Natural killer cell treated with Interleukin-12 subunit alpha and Interleukin-12 subunit beta and Interleukin-15 and Interleukin-18, amount 100 ng/mL, for 72 hours (primary cell): ENCODE measurements at regions not wholly inside any gene's neighbourhood (a gene's known extent, or its start where the extent isn't known, plus 50 kb on each side); places are given as distances from the start of the nearest gene placed in this dataset.
A peak's percentile ranks its signal among the peaks of the same experiment; 100 is the strongest.

Experiments used
- ATAC-seq, 2 donors: fragments of 150-1000 bp; cut with Tn5 transposase in 1 of 2; sonication (Bioruptor Pico), chemical (Tn5 transposase) in 1 of 2; 2 replicates each; pipeline ENCODE4 v1.10.0; 2021
- DNase-seq: peaks from one replicate; pipeline ENCODE4 v3.0.0; 2022; ENCODE audit warnings: low spot score
- H3K27ac Mint-ChIP-seq, 2 donors: 1 replicate in 1 of 2; 2 replicates in 1 of 2; pipeline ENCODE4 v1.8.0; 2022; ENCODE audit warnings: mixed read lengths in 2 of 2, mild to moderate bottlenecking in 1 of 2, moderate library complexity in 1 of 2
- H3K27me3 Mint-ChIP-seq, 2 donors: 1 replicate in 1 of 2; 2 replicates in 1 of 2; pipeline ENCODE4 v1.8.0; 2022; ENCODE audit warnings: mixed read lengths in 2 of 2
- H3K36me3 Mint-ChIP-seq: one replicate; pipeline ENCODE4 v1.8.0; 2022; ENCODE audit warnings: mixed read lengths
- H3K4me1 Mint-ChIP-seq, 2 donors: 1 replicate in 1 of 2; 2 replicates in 1 of 2; pipeline ENCODE4 v1.8.0; 2022; ENCODE audit warnings: low read depth in 2 of 2, mixed read lengths in 2 of 2, mild to moderate bottlenecking in 1 of 2
- H3K4me3 Mint-ChIP-seq: one replicate; pipeline ENCODE4 v1.8.0; 2022; ENCODE audit warnings: mixed read lengths
- H3K9me3 Mint-ChIP-seq: 2 replicates; pipeline ENCODE4 v1.8.0; 2022; ENCODE audit warnings: mixed read lengths

DNA sequence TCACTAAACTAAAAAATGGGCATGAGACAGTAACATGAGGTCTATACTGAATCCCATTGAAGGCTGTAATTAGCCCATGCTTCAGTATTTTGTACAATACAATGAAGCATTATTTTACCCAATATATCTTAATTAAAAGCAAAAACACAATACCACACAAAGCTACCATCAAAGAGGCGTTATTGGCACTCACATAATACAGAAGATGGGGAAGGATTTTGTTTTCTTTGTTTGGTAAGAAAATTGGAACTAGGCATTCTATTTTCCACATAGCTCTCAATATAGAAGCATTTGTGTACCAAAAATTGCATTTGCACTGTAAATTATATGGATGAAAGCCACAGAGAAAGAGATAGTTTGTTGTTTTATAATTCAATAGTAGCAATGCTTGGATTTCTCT is 761.0 kb downstream of the EFNA5 start:
- Mint-ChIP-seq H3K27ac (no peak overlapping the region), H3K4me1 (no peaks in the 10 kb centered on the region), H3K27me3 (peaks cover 6 to 26% of the 10 kb centered on the region in 2 donors), H3K36me3 (no peaks in the 10 kb centered on the region), H3K9me3 (no peaks in the 10 kb centered on the region), H3K4me3 (no peak overlapping the region)
- ATAC-seq (no peak), DNase-seq (no peak)

DNA sequence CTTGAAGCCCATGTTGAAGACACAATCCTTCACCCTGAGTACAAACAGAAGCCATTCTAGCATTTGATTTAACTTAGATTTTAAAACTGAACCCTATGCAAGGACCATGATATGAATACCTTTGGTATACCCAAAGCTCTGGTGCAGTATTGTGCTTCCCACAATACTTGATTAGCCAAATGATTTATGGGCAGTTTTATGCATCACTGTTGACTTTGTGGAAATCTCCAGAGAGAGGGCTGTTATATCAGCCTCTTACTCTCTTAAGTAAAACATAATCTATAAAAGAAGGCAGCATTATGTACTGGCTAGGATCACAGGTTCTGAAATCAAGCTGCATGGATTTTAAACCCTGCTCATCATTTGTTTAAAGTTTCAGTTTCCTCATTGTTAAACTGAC is 762.8 kb downstream of the EFNA5 start:
- H3K27me3 Mint-ChIP-seq: peaks cover 8 to 34% of the 10 kb centered on the region in 2 donors
- no peaks in the 10 kb centered on the region for H3K9me3 Mint-ChIP-seq
- ATAC-seq (no peak), DNase-seq (no peak)
- no peaks in the 10 kb centered on the region for H3K36me3 Mint-ChIP-seq
- no peak overlapping the region for H3K27ac Mint-ChIP-seq
- H3K4me3 Mint-ChIP-seq: no peak overlapping the region
- H3K4me1 Mint-ChIP-seq: no peaks in the 10 kb centered on the region

DNA sequence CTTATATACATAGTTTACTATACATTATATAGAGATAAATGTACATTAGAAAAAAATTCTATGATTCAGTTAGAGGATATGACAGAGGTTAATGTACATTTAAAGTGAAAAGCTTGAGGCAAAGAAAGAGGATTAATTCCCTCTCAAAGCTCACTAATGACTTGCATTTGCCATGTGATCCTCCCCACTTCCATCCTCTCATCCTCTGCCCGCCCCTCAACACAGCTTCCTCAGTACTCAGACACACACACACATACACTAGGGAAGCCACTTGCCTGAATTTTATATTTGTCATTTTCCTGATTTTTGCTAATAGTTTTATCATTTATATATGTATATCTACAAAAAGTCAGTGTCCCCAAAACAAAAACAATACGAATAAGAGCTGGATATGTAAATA is 764.5 kb downstream of the EFNA5 start:
- Mint-ChIP-seq H3K4me3 (no peak overlapping the region), H3K36me3 (no peaks in the 10 kb centered on the region), H3K4me1 (no peaks in the 10 kb centered on the region), H3K27ac (no peak overlapping the region), H3K9me3 (no peaks in the 10 kb centered on the region), H3K27me3 (peaks cover 8 to 34% of the 10 kb centered on the region in 2 donors)
- DNase-seq: no peak
- no peak for ATAC-seq

DNA sequence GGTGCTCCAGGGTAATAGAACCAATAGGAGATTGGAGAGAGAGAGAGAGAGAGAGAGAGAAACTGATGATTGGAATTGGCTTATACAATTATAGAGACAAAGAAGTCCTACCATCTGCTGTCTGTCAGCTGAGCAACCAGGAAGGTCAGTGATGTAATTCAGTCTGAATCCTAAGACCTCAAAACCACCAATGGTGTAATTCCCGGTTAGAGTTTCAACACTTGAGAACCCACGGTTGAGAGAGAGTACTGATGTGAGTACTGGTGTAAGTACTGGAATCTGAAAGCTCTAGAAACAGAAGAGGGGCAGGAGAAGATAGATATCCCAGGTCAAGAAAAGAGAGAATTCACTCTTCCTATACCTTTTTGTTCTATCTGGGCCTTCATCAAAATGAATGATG is 775.8 kb downstream of the EFNA5 start:
- Mint-ChIP-seq H3K4me1 (no peaks in the 10 kb centered on the region), H3K36me3 (no peaks in the 10 kb centered on the region), H3K27me3 (peaks cover 0 to 9% of the 10 kb centered on the region in 2 donors), H3K4me3 (no peak overlapping the region), H3K9me3 (peaks cover 3% of the 10 kb centered on the region), H3K27ac (no peak overlapping the region)
- DNase-seq (no peak), ATAC-seq (no peak)

DNA sequence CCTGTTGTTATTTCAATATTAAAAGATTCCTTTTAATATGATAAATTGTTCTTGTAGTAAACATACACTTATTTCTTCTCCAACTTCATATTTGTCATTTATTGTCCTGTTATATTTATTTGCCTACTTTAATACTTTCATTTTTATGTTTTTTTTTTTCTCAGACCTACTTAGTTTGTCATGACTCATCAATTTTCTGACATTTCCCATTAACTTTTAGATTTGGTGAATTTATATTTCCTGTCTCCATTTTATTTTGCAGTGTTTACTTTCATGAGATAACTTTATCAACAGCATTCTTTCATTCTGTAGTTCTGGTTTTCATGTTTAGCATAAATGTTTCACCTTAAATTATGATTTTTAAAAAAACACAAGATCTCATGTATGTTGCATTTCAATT is 788.7 kb downstream of the EFNA5 start:
- no peaks in the 10 kb centered on the region for H3K9me3 Mint-ChIP-seq
- no peaks in the 10 kb centered on the region for H3K4me1 Mint-ChIP-seq
- no peak overlapping the region for H3K27ac Mint-ChIP-seq
- H3K4me3 Mint-ChIP-seq: no peak overlapping the region
- ATAC-seq: no peak
- no peaks in the 10 kb centered on the region for H3K36me3 Mint-ChIP-seq
- peaks cover 6 to 31% of the 10 kb centered on the region in 2 donors for H3K27me3 Mint-ChIP-seq
- DNase-seq: no peak

DNA sequence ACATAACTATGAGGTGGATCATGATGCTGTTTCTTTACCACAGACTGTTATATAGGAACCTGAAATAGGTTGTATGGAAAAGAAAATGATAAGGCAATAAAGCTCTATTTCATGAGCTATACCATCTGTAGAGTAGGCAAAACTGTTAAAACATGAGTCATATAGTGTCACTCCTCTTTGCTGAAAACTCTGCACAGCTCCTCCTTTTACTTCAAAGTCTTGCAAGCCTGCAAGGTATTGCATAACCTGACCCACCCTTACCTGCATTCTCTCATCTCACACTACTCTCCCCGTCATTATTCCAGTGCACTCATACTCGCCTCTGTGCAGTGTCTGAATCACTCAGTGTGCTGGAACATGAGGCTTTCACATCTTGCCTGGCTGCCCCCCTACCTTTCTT is 790.1 kb downstream of the EFNA5 start:
- no peaks in the 10 kb centered on the region for H3K36me3 Mint-ChIP-seq
- no peak for DNase-seq
- H3K4me3 Mint-ChIP-seq: no peak overlapping the region
- H3K27me3 Mint-ChIP-seq: peaks cover 4 to 31% of the 10 kb centered on the region in 2 donors
- H3K27ac Mint-ChIP-seq: no peak overlapping the region
- H3K9me3 Mint-ChIP-seq: no peaks in the 10 kb centered on the region
- ATAC-seq: no peak
- H3K4me1 Mint-ChIP-seq: no peaks in the 10 kb centered on the region

DNA sequence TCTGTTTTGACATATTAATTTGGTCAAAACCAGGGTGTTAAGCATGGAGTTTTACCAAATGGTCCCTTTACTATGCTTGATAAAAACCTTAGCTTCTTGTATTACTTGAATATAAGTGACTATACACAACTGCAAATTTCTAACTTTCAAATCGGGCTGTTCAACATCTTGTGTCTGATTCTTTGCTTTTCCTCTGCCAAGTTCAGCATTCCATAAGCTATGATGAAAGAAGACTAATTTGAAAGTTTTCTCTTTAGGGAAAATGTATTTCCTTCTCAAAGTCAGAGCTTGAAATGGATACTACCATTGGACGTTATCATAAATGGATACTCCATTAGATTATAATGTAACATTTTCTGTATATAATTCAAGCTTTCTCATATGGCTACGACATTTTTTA is 792.9 kb downstream of the EFNA5 start:
- Mint-ChIP-seq H3K27ac (no peak overlapping the region), H3K4me3 (no peak overlapping the region), H3K4me1 (no peaks in the 10 kb centered on the region), H3K27me3 (peaks cover 0 to 13% of the 10 kb centered on the region in 2 donors), H3K9me3 (no peaks in the 10 kb centered on the region), H3K36me3 (no peaks in the 10 kb centered on the region)
- ATAC-seq (no peak), DNase-seq (no peak)

DNA sequence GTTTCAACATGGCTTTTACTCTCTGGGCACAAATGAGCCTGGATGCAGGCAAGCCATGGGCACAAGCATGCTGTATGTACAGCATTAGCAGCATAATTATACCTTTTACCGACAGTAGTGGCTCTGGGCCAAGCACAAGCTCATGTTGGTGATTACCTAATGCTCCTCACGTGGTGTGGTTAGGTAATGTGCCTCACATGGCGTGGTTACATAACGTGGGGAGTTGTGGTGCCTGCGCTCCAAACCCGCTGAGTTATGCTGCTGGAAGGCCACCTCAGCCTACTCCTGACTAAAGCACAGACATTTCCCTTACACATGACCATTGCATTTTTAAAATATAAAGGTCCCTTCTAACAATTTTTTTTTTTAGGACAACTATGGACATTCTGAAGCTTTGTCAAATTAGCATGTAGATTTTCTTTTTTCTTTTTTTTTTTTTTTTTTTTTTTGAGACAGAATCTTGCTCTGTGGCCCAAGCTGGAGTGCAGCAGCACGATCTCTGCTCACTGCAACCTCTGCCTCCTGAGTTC is 794.0 kb downstream of the EFNA5 start:
- no peak for DNase-seq
- Mint-ChIP-seq H3K27me3 (peaks cover 0 to 13% of the 10 kb centered on the region in 2 donors), H3K4me1 (no peaks in the 10 kb centered on the region), H3K9me3 (no peaks in the 10 kb centered on the region), H3K36me3 (no peaks in the 10 kb centered on the region), H3K4me3 (no peak overlapping the region), H3K27ac (no peak overlapping the region)
- ATAC-seq: peak in 1 of 2 donors; percentile 25

DNA sequence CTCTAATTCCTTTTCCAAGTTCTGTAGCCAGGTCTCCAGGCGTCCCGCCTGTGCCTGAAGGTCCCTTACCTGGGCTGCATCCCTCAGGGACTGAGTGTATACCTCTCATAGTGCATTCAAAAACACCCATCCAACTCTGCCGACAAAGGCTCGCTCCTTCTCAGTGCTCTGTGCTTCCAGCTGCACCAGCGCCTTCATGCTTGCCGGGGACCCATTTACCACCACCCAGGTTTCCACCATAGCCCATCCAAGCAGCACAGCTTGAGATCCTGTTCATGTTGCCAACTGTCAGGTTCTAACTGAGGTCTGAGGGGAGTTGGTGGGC is 794.5 kb downstream of the EFNA5 start:
- peak in 1 of 2 donors; percentile 41 for ATAC-seq
- no peaks in the 10 kb centered on the region for H3K4me1 Mint-ChIP-seq

DNA sequence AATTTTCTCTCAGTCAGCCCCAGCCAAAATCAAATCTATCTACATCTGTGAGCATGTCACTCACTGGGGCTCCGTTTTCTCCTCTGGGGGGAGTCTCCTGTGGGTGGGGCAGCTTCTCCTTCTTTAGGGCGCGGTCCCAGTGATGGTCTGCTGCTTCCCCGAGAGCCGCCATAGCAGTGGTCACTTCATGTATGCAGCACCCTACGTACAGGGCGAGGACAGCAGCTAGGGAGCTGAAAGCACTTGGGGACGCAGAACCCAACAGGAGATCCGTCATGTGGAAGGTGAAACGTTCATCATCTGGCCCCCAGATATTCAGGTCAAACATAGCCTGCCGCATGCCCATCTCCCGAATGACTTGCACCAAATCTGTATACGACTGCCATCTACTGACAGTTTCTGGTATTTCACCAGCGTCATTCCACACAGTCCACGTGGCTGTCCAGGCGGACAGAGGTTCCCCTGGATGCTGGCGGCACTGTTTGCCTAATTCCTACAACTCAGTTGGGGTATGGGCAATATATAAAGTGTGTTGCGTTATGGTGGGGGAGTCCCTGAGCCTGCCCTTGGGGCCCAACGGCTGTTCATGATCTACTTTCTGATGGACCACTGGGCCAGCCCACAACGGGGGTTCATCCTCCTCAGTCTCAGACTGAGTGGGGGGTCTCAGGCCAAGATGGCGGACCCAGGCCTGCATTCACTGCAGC is 795.0 kb downstream of the EFNA5 start:
- H3K4me3 Mint-ChIP-seq: no peak overlapping the region
- no peak for DNase-seq
- no peaks in the 10 kb centered on the region for H3K4me1 Mint-ChIP-seq
- H3K27ac Mint-ChIP-seq: no peak overlapping the region
- peak; percentile 41 to 72 for ATAC-seq
- H3K36me3 Mint-ChIP-seq: no peaks in the 10 kb centered on the region
- peaks cover 0 to 3% of the 10 kb centered on the region in 2 donors for H3K27me3 Mint-ChIP-seq
- no peaks in the 10 kb centered on the region for H3K9me3 Mint-ChIP-seq

More for the DNA sequence above, 794.5 kb downstream of the EFNA5 start:
- no peak for DNase-seq
- Mint-ChIP-seq H3K27me3 (peaks cover 0 to 8% of the 10 kb centered on the region in 2 donors), H3K27ac (no peak overlapping the region), H3K9me3 (no peaks in the 10 kb centered on the region), H3K4me3 (no peak overlapping the region), H3K36me3 (no peaks in the 10 kb centered on the region)

DNA sequence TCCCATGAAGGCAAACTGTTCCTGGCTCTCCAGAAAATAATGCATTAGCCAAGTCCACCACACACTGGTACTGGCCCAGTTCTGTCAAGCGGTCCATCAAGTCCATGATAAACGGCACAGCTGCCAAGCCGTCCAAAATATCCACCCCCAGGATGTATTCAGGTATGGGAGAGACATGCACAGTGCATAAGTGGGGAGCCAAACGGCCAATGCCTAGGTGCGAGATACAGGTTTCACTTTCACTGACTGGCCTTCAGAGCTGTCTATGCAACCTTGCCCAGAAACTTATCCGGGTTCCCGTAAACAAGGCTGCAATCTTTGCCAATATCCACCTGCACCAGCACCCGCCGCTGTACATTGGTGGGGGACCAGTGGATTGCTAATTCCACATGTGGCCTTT is 795.8 kb downstream of the EFNA5 start:
- ATAC-seq (no peak), DNase-seq (no peak)
- H3K36me3 Mint-ChIP-seq: no peaks in the 10 kb centered on the region
- no peak overlapping the region for H3K4me3 Mint-ChIP-seq
- no peaks in the 10 kb centered on the region for H3K9me3 Mint-ChIP-seq
- no peak overlapping the region for H3K27ac Mint-ChIP-seq
- H3K4me1 Mint-ChIP-seq: no peaks in the 10 kb centered on the region
- peaks cover 0 to 4% of the 10 kb centered on the region in 2 donors for H3K27me3 Mint-ChIP-seq

DNA sequence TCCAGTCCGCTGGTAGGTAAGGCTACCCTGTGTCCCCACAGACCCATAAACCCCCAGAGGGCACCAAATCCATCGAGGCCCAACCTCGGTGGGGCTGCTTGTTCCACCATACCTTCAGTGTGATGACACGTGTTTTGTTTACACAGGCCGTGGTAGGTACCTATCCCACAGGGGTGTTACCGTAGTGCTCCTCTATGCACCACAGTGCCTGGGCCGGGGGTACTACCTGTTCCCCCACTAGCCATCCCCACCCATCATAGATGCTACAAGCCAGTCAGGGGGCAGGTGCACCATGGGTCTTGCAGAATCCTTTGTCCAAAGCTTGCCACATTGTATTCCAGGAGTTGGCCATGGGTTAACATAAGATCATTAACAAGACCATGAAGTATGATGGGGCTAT is 796.2 kb downstream of the EFNA5 start:
- peaks cover 0 to 4% of the 10 kb centered on the region in 2 donors for H3K27me3 Mint-ChIP-seq
- no peaks in the 10 kb centered on the region for H3K4me1 Mint-ChIP-seq
- no peaks in the 10 kb centered on the region for H3K36me3 Mint-ChIP-seq
- H3K9me3 Mint-ChIP-seq: no peaks in the 10 kb centered on the region
- DNase-seq: no peak
- H3K27ac Mint-ChIP-seq: no peak overlapping the region
- no peak for ATAC-seq
- H3K4me3 Mint-ChIP-seq: no peak overlapping the region

DNA sequence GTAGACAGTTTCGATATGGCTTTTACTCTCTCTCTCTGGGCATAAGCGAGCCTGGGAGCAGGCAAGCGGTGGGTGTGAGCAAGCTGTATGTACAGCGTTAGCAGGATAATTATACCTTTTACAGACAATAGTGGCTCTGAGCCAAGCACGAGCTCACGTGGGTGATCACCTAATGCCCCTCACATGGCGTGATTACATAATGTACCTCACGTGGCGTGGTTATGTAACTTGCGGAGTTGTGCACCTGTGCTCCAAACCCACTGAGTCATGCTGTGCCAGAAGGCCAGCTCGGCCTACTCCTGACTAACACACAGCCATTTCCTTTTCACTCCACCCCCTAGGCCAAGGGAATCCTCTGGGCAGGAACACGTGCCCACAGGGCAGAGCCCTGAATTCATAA is 797.2 kb downstream of the EFNA5 start:
- no peak overlapping the region for H3K4me3 Mint-ChIP-seq
- no peak overlapping the region for H3K27ac Mint-ChIP-seq
- no peaks in the 10 kb centered on the region for H3K4me1 Mint-ChIP-seq
- H3K27me3 Mint-ChIP-seq: peaks cover 0 to 4% of the 10 kb centered on the region in 2 donors
- DNase-seq (no peak), ATAC-seq (no peak)
- H3K36me3 Mint-ChIP-seq: no peaks in the 10 kb centered on the region
- no peaks in the 10 kb centered on the region for H3K9me3 Mint-ChIP-seq

DNA sequence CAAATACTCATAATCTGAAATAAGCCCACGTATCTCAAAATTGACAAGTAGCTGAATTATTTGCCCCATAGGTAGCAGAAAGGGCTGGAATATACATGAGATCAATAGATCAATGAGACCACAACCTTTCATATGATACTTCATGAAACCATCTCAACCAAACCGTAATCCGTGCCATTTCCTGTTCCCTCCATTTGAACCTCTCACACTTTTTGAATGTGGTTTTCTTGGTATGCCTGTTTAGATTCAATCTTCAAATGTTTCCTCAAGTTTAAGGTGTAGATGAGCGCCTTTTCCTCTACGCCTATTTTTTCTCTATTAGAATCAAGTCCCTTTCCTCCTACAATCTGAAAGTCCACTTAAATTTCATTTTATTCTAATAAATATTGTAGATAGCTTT is 805.5 kb downstream of the EFNA5 start:
- Mint-ChIP-seq H3K4me1 (peaks cover 8 to 9% of the 10 kb centered on the region in 2 donors), H3K36me3 (no peaks in the 10 kb centered on the region), H3K27me3 (peaks cover 19 to 23% of the 10 kb centered on the region in 2 donors), H3K4me3 (no peak overlapping the region), H3K27ac (no peak overlapping the region), H3K9me3 (no peaks in the 10 kb centered on the region)
- ATAC-seq (no peak), DNase-seq (no peak)
